Ectodermal cell (in vitro differentiated cells): ENCODE measurements at regions not wholly inside any gene's neighbourhood (a gene's known extent, or its start where the extent isn't known, plus 50 kb on each side); places are given as distances from the start of the nearest gene placed in this dataset.

Experiments
- H3K27ac ChIP-seq: 2 replicates; pipeline ENCODE4 v1.7.0; 2013; ENCODE audit warnings: mild to moderate bottlenecking, low read depth, low read length; ENCODE audit not compliant: insufficient read depth, poor library complexity, severe bottlenecking
- H3K27me3 ChIP-seq: 2 replicates; pipeline ENCODE4 v1.7.0; 2013; ENCODE audit warnings: mild to moderate bottlenecking, low read length; ENCODE audit not compliant: insufficient read depth, control insufficient read depth, poor library complexity, severe bottlenecking
- H3K36me3 ChIP-seq: one replicate; pipeline ENCODE4 v1.7.0; 2013; ENCODE audit warnings: low read length; ENCODE audit not compliant: control insufficient read depth, insufficient read depth
- H3K4me1 ChIP-seq: one replicate; pipeline ENCODE4 v1.7.0; 2013; ENCODE audit warnings: low read length; ENCODE audit not compliant: control insufficient read depth, insufficient read depth
- H3K4me3 ChIP-seq: 2 replicates; pipeline ENCODE4 v1.7.0; 2013; ENCODE audit warnings: low read depth, low read length, control low read depth; ENCODE audit not compliant: insufficient read depth
- H3K9me3 ChIP-seq: 2 replicates; pipeline ENCODE4 v1.7.0; 2013; ENCODE audit warnings: mild to moderate bottlenecking, low read length, moderate library complexity; ENCODE audit not compliant: control insufficient read depth
- WGBS, 2 experiments: methylation state at CpG; one replicate each; pipeline ENCODE4 v1.1.7; 2013; ENCODE audit warnings: missing lambda C conversion rate in 2 of 2; 5-methylcytosine and 5-hydroxymethylcytosine counted together

DNA sequence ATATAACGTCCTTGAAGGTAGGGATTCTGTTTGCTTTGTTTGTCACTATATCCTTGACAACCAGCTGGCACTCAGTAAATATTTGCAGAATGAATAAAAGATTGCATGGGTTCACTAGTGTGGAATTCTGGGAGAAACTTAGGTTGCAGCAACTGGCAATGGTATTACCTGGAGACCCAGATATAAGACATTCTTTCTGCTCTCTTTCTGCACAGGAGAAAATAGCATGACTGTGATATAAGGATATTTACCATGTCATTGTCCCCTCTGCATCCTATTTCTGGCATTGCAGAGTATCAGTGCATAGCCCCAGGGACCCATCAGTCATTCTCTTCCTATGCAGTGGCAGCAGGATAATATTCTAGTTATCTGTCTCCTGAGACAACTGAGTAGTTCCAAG lies 308.9 kb upstream of the LRRC7 start:
- no peaks in the 10 kb centered on the region for H3K27me3 ChIP-seq
- H3K36me3 ChIP-seq: no peaks in the 10 kb centered on the region
- H3K4me3 ChIP-seq: no peak overlapping the region
- 86 to 100% methylated on average over 1 of the region's 1 CpG for WGBS, 2 experiments
- no peaks in the 10 kb centered on the region for H3K4me1 ChIP-seq
- H3K9me3 ChIP-seq: no peaks in the 10 kb centered on the region
- H3K27ac ChIP-seq: no peak overlapping the region

DNA sequence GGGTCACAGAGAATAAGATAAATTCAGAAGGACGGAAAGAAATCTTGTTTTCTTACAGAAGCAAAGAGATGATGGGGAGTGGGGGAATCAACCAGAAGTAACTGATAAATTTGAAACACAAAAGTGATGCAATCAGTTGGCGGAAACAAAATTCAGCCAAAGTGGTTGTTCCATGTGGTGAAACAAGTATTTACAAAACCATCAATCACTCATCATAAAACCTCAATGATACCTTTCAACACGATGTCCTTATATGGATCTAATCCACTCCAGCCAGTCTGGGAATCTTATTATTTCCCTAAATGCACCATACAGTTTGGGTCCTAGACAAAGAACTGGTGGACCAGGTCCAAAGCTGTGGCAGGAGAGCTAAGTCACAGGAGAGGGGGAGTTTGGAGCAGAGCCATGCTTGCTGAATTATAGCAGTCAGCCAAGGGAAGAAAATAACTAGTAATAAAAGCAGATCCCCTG lies 303.8 kb upstream of the LRRC7 start:
- WGBS, 2 experiments: 79 to 91% methylated on average over 3 of the region's 3 CpGs
- no peak overlapping the region for H3K4me3 ChIP-seq
- H3K27me3 ChIP-seq: no peaks in the 10 kb centered on the region

DNA sequence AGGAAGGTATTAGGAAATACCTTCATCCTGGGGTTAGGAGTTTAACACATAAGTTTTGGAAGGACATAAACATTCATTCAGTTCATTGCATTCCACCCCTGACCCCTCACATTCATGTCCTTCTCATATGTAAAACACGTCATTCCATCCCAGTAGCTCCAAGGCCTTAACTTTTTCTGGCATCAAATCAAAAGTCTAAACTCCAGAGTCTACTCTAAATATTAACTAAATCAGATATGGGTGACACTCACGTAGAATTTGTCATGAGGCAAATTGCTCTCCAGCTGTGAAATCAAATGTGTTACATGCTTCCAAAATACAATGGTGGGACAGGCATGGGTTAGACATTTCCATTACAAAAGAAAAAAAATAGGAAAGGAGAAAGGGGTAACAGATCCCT lies 298.2 kb upstream of the LRRC7 start:
- Histone ChIP-seq H3K27me3 (no peaks in the 10 kb centered on the region), H3K9me3 (no peaks in the 10 kb centered on the region), H3K4me1 (no peaks in the 10 kb centered on the region), H3K27ac (no peak overlapping the region), H3K4me3 (no peak overlapping the region), H3K36me3 (no peaks in the 10 kb centered on the region)
- 81 to 82% methylated on average over 2 of the region's 2 CpGs for WGBS, 2 experiments

More for the DNA sequence above, 303.8 kb upstream of the LRRC7 start:
- Histone ChIP-seq H3K4me1 (no peaks in the 10 kb centered on the region), H3K9me3 (no peaks in the 10 kb centered on the region), H3K27ac (no peak overlapping the region), H3K36me3 (no peaks in the 10 kb centered on the region)

DNA sequence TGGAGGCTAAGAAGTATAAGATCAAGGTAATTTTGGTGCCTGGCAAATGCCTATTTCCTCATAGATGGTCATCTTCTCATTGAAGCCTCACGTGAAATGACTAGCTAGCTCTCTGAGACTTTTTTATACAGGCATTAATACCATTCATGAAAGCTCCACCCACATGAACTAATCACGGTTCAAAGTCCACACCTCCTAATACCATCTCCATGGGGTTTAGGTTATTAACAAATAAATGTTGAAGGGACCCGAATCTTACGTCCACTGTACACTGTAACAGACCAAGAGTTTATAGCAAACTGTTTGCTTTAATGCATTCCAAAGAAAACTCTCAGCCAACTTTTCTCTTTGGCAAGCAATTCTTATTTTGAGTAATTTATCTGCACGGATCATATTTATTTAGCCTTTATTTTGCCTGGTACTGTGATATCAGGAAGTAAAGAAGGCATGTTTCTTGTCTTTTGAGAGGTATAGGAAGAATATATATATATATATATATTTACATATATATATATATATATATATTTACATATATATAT lies 296.1 kb upstream of the LRRC7 start:
- H3K9me3 ChIP-seq: no peaks in the 10 kb centered on the region
- WGBS, 2 experiments: 94 to 98% methylated on average over 4 of the region's 5 CpGs
- H3K36me3 ChIP-seq: no peaks in the 10 kb centered on the region
- no peaks in the 10 kb centered on the region for H3K27me3 ChIP-seq
- H3K4me1 ChIP-seq: no peaks in the 10 kb centered on the region
- H3K4me3 ChIP-seq: no peak overlapping the region
- H3K27ac ChIP-seq: no peak overlapping the region

DNA sequence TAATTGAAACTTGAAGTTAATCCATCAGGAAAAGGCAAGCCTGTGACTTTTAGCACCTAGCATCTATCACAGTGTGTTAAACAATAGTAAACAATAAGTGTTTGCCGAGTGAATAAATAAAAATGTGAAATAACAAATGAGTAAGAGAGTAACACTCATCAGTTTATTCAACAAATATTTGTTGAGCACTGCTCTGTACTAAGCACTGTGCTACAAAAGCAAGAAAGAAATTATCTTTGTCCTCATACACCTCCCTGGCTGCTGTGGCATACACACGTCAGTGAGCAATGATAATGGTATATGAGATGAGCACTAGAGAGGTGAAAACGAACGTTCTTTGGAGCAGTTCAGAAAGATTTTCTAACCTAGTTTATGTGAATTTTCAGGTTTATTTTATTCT lies 295.0 kb upstream of the LRRC7 start:
- Histone ChIP-seq H3K9me3 (no peaks in the 10 kb centered on the region), H3K36me3 (no peaks in the 10 kb centered on the region), H3K27ac (no peak overlapping the region), H3K4me1 (no peaks in the 10 kb centered on the region), H3K27me3 (no peaks in the 10 kb centered on the region), H3K4me3 (no peak overlapping the region)
- WGBS, 2 experiments: 86 to 96% methylated on average over 3 of the region's 4 CpGs

DNA sequence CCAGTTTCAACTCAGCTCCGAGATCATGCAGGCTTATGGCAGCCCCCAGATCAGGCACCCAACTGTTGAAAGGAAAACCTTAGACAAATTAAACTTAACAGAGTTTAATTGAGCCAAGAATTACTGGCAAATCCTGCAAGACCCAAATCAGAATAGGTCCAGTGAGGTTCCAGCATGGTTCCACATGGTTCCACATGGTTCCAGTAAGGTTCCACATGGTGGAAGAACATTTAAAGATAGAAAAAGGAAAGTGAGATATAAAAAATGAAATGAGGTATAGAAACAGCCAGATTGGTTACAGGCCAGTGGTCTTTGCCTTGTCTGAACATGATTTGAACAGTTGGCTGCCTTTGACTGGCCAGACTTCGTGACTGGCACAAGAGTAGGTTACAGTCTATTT lies 288.8 kb upstream of the LRRC7 start:
- WGBS, 2 experiments: 91 to 93% methylated on average over 2 of the region's 2 CpGs

DNA sequence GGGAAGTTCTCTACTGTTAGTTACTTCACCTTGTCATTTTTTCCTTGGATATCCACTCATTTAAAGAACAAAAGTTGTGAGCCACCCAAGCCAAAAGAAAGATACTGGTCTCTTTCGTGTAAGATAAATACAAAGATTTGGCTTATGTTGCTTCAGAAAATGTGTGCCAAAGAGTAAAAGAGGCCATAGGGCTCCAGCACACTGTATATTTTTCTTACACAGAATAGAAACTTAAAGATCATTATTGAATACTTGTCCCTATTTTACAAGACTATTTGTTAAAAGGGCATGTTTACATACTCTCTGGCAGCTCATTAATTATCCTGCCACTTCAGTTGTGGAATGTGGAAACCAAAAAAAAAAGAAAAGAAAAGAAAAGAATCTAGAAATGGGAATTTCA lies 284.2 kb upstream of the LRRC7 start:
- H3K36me3 ChIP-seq: no peaks in the 10 kb centered on the region
- no peaks in the 10 kb centered on the region for H3K4me1 ChIP-seq
- H3K27ac ChIP-seq: no peak overlapping the region
- peaks cover 4% of the 10 kb centered on the region for H3K27me3 ChIP-seq
- no peaks in the 10 kb centered on the region for H3K9me3 ChIP-seq
- 86 to 100% methylated on average over 1 of the region's 1 CpG for WGBS, 2 experiments
- no peak overlapping the region for H3K4me3 ChIP-seq

More for the DNA sequence above, 288.8 kb upstream of the LRRC7 start:
- H3K36me3 ChIP-seq: no peaks in the 10 kb centered on the region
- H3K9me3 ChIP-seq: no peaks in the 10 kb centered on the region
- H3K4me3 ChIP-seq: no peak overlapping the region
- no peaks in the 10 kb centered on the region for H3K27me3 ChIP-seq
- no peak overlapping the region for H3K27ac ChIP-seq
- no peaks in the 10 kb centered on the region for H3K4me1 ChIP-seq

DNA sequence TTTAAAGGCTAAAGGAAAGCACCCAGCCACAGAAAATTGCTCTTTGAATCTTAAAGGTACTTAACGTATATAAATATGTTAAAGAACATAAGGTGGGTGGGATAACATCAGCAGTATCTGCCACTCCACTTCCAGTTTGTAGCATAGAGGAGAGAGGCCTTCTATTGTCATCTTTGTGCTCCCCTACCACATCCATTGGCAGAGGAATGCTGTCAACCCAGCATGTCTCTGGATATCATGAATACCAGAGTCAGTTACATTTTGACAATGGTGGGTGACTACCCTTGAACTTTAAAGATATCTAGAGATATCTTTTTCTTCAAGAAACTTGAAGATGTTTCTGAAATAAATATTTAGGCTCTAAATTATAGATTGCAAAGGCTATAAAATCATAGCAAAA lies 283.2 kb upstream of the LRRC7 start:
- H3K27ac ChIP-seq: no peak overlapping the region
- no peaks in the 10 kb centered on the region for H3K4me1 ChIP-seq
- WGBS, 2 experiments: 40% methylated on average over 1 of the region's 1 CpG; no CpG with 5 or more reads in 1 of the 2 experiments
- H3K9me3 ChIP-seq: no peaks in the 10 kb centered on the region
- no peak overlapping the region for H3K4me3 ChIP-seq
- H3K36me3 ChIP-seq: no peaks in the 10 kb centered on the region
- peaks cover 4% of the 10 kb centered on the region for H3K27me3 ChIP-seq

DNA sequence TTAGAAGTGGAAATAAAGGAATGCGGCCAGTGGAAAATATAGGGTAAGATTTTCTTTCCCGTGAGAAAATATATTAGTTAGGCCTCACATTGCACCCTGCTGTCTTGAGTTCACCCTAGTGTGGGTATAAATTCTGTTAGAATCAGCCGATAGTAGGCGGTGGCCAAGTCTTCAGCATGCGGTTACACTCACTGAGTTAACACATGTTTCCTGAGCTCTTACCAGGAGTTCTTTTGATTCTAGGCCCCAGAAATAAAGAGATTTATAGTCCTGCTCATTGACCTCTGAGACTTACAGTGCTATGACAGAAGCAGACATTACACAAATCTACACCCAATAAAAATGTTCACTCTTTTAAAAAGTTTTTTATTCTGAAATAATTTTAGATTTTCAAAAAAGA lies 279.3 kb upstream of the LRRC7 start:
- Histone ChIP-seq H3K27ac (no peak overlapping the region), H3K36me3 (no peaks in the 10 kb centered on the region), H3K4me3 (no peak overlapping the region), H3K27me3 (peaks cover 4% of the 10 kb centered on the region), H3K9me3 (no peaks in the 10 kb centered on the region), H3K4me1 (no peaks in the 10 kb centered on the region)
- 95 to 96% methylated on average over 5 of the region's 5 CpGs for WGBS, 2 experiments

DNA sequence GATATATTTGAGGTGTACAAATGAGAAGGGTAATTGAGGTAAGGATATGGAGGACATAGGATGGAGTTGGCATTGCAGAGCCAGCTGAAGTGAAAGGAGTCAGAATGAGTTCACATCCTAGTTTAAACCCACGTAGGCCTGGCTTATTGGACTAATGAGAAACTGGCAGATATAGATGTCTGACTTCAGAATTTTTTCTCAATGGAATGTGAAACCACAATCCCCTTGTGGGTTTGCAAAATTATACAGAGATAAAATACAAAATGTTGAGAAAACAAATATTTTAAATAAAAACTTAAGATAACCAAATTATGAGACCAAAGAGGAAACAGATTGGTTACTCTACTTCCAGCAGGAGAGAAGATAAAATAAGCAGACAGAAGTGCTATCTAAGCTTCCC lies 277.4 kb upstream of the LRRC7 start:
- WGBS, 2 experiments: 96% methylated on average over 1 of the region's 1 CpG
- no peak overlapping the region for H3K4me3 ChIP-seq
- peaks cover 4% of the 10 kb centered on the region for H3K27me3 ChIP-seq
- H3K27ac ChIP-seq: no peak overlapping the region
- no peaks in the 10 kb centered on the region for H3K36me3 ChIP-seq
- H3K4me1 ChIP-seq: no peaks in the 10 kb centered on the region
- no peaks in the 10 kb centered on the region for H3K9me3 ChIP-seq

DNA sequence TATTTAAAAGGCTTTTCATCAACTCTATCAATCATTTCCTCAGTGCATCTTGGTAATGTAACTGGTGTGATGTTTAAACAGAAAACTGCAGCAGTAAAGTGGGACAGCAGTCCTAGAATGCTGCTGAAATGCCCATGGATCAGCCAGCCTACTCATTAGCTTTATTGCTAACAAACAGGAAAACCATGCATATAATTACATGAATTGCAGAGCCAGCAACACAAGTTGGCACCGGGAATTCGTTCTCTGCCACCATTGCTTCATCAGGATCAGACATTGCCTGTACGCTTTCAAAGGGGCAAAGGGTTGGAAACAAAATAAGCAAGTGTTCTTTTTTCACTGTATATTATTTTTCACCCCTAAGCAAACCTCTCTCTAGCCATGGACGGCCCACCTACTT lies 276.2 kb upstream of the LRRC7 start:
- Histone ChIP-seq H3K27me3 (no peaks in the 10 kb centered on the region), H3K4me1 (no peaks in the 10 kb centered on the region), H3K9me3 (no peaks in the 10 kb centered on the region), H3K27ac (no peak overlapping the region), H3K36me3 (no peaks in the 10 kb centered on the region), H3K4me3 (no peak overlapping the region)
- WGBS, 2 experiments: 94 to 96% methylated on average over 3 of the region's 4 CpGs
